Calu3 (cell line): ENCODE measurements at regions not wholly inside any gene's neighbourhood (a gene's known extent, or its start where the extent isn't known, plus 50 kb on each side); places are given as distances from the start of the nearest gene placed in this dataset.

Experiments
- BruUV-seq: library from RNA; stranded (reverse); fragments of 400-500 nt; replicated peaks from 2 replicates; lab custom pipeline; 2021; lab: Mats Ljungman, UMichigan
- CTCF ChIA-PET: fragments of 300-600 bp; sonication (Branson Sonifier 250); formaldehyde crosslinking; loops from one replicate; lab custom pipeline; 2022; ENCODE audit warnings: antibody characterized with exemption; lab: Charles Lee
- DNase-seq: peaks from one replicate; pipeline ENCODE4 v3.0.0; 2022
- H3K27ac Mint-ChIP-seq: one replicate; pipeline ENCODE4 v1.8.0; 2022; ENCODE audit warnings: mixed read lengths; ENCODE audit not compliant: unreplicated experiment
- H3K27me3 Mint-ChIP-seq: one replicate; pipeline ENCODE4 v1.8.0; 2022; ENCODE audit warnings: mixed read lengths; ENCODE audit not compliant: unreplicated experiment
- H3K36me3 Mint-ChIP-seq: one replicate; pipeline ENCODE4 v1.8.0; 2022; ENCODE audit warnings: mild to moderate bottlenecking, moderate library complexity, mixed read lengths; ENCODE audit not compliant: insufficient read depth, unreplicated experiment
- H3K4me1 Mint-ChIP-seq: one replicate; pipeline ENCODE4 v1.8.0; 2022; ENCODE audit warnings: mild to moderate bottlenecking, low read depth, mixed read lengths; ENCODE audit not compliant: unreplicated experiment
- H3K4me3 Mint-ChIP-seq: one replicate; pipeline ENCODE4 v1.8.0; 2022; ENCODE audit warnings: mild to moderate bottlenecking, low read depth, moderate library complexity, mixed read lengths; ENCODE audit not compliant: unreplicated experiment
- H3K9me3 Mint-ChIP-seq: one replicate; pipeline ENCODE4 v1.8.0; 2022; ENCODE audit warnings: low read depth, mixed read lengths; ENCODE audit not compliant: unreplicated experiment
- intact Hi-C: fragments of 100-400 bp; cut with micrococcal nuclease; formaldehyde crosslinking; loops from one replicate; pipeline ENCODE4 v1.10.0; 2022; ENCODE audit not compliant: unreplicated experiment
- TF ChIP-seq, protein P1 (sequence below): fragments of 200-600 bp; IDR thresholded peaks from one replicate; pipeline ENCODE4 v1.8.0; 2022; ENCODE audit warnings: antibody characterized with exemption; ENCODE audit not compliant: unreplicated experiment

DNA sequence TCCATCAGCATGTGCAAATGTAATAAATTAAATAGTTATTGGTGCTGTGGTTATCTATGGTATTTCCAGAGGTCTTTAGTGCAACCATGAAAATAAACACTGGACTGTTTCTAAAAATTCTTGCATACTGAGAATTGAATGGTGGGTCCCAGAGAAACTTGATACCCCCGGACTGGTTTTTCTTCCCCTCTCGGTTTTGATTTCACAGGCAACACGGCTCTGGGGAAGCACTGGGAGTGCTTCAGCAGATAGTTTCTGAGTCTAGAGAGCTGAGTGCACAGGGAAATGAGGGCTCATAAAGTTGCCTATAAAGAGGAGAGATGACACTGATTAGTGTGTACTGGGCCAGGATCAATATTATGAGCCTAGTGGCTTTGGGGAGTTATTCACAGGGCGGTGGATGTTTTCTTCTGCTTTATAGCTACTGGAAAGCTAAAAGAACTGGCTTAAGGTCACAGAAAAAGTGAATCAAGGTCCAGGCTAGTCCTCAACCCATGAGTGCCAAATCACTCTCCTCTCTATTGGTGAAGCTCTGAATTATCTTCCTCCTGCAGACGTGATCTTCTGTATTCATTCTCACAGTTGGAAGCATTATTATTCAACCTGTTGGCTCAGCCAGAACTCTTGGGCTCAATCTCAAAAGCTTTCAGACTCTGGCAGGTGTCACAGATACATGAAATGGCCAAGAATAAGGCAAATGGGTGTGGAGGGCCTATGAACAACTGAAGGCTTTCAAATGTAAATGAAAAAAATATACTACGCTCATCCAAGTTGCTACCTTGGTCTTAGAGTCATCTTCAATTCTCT, 170.2 kb upstream of the HMHB1 start:
- DNase-seq, result no peak
- H3K9me3 Mint-ChIP-seq, result peaks cover 3% of the 10 kb centered on the region
- no peak overlapping the region for H3K4me3 Mint-ChIP-seq
- H3K36me3 Mint-ChIP-seq, result no peaks in the 10 kb centered on the region
- no peaks in the 10 kb centered on the region for H3K27me3 Mint-ChIP-seq
- H3K27ac Mint-ChIP-seq, result no peak overlapping the region
- CTCF ChIA-PET, result interaction anchor here (0.6 to 1.0 kb wide), 2 partner anchors 10 to 61 kb away, joined by 3 read pairs; no protein-coding TSS in a partner anchor
- intact Hi-C loops, result no loop called here
- BruUV-seq, result no TSS peak
- TF ChIP-seq, protein P1, sequence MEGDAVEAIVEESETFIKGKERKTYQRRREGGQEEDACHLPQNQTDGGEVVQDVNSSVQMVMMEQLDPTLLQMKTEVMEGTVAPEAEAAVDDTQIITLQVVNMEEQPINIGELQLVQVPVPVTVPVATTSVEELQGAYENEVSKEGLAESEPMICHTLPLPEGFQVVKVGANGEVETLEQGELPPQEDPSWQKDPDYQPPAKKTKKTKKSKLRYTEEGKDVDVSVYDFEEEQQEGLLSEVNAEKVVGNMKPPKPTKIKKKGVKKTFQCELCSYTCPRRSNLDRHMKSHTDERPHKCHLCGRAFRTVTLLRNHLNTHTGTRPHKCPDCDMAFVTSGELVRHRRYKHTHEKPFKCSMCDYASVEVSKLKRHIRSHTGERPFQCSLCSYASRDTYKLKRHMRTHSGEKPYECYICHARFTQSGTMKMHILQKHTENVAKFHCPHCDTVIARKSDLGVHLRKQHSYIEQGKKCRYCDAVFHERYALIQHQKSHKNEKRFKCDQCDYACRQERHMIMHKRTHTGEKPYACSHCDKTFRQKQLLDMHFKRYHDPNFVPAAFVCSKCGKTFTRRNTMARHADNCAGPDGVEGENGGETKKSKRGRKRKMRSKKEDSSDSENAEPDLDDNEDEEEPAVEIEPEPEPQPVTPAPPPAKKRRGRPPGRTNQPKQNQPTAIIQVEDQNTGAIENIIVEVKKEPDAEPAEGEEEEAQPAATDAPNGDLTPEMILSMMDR, result no peak
- H3K4me1 Mint-ChIP-seq, result peaks cover 36% of the 10 kb centered on the region

DNA sequence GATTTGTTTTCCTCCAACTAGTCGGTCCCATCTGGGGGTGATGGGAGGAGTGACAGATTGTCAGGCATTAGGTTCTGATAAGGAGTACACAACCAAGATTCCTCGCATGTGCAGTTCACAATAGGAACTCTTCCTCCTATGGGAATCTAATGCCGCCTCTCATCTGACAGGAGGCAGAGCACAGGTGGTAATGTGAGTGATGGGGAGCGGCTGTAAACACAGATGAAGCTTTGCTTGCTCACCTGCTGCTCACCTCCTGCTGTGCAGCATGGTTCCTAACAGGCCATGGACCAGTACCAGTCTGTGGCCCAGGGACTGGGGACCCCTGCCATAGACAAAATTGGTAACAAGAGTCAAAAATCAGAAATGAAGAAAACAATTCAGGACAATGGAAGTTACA, 173.3 kb upstream of the HMHB1 start:
- TF ChIP-seq, protein P1, result no peak
- no peak overlapping the region for H3K4me3 Mint-ChIP-seq
- no TSS peak for BruUV-seq
- no peaks in the 10 kb centered on the region for H3K27me3 Mint-ChIP-seq
- no peak for DNase-seq
- no peaks in the 10 kb centered on the region for H3K36me3 Mint-ChIP-seq
- H3K27ac Mint-ChIP-seq, result no peak overlapping the region
- H3K9me3 Mint-ChIP-seq, result peaks cover 3% of the 10 kb centered on the region
- H3K4me1 Mint-ChIP-seq, result peaks cover 67% of the 10 kb centered on the region
- intact Hi-C loops, result loop anchor here (5.0 to 10.0 kb wide), 2 partner anchors 131 to 186 kb away; no protein-coding TSS in a partner anchor
- CTCF ChIA-PET, result no interaction called here

DNA sequence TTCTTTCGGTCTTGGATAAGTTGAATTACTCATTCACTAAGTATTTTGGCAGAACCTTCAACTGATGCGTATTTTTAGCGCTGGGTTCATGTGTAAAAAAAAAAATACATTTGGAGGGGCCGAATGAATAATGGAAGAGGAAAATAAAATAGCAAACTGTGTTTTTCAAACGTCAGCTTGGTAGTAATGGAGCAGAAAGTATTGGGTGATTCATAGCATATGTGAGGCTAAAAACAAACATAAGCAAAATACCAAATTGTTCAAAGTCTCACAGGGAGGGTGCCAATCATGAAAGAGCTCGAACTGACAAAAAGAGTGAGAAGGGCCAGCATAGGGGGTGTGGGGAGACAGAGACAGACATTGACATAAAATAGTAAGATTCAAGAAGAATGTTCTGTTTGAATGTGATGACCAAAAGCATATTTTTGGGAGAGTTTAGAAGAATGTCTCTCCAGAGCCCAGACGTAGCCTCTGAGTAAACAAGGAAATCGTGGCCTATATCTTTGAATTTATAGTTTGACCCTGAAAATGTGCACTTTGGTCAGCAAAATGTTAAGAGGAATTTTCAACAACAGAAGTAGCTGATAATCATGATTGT, 174.9 kb upstream of the HMHB1 start:
- CTCF ChIA-PET, result interaction anchor here (0.8 to 1.0 kb wide), 2 partner anchors 8 to 9 kb away, joined by 4 to 5 read pairs; no protein-coding TSS in a partner anchor
- no peak overlapping the region for H3K27ac Mint-ChIP-seq
- DNase-seq, result no peak
- intact Hi-C loops, result loop anchor here (5.0 to 10.0 kb wide), 2 partner anchors 130 to 188 kb away; no protein-coding TSS in a partner anchor
- BruUV-seq, result no TSS peak
- no peaks in the 10 kb centered on the region for H3K27me3 Mint-ChIP-seq
- H3K9me3 Mint-ChIP-seq, result no peaks in the 10 kb centered on the region
- peaks cover 71% of the 10 kb centered on the region for H3K4me1 Mint-ChIP-seq
- H3K4me3 Mint-ChIP-seq, result no peak overlapping the region
- H3K36me3 Mint-ChIP-seq, result no peaks in the 10 kb centered on the region
- TF ChIP-seq, protein P1, result no peak

DNA sequence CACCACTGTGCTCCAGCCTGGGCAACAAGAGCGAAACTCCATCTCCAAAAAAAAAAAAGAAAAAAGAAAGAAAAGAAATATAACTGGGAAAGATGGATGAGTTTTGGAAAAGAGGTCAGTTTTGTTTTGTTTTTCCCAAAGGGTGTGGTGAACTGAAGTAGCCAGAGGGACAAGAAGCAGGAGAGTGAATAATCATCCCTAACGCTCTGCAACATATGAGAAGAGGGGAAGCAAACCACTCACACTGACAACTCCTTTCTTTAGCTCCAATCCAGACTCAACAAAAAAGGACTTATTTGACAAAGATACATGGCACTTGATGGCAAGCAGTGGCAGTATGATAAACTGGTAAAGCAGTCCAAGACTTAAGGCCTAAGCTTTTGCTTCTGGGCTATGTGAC, 176.1 kb upstream of the HMHB1 start:
- DNase-seq, result no peak
- TF ChIP-seq, protein P1, result no peak
- BruUV-seq, result no TSS peak
- Mint-ChIP-seq H3K36me3 (no peaks in the 10 kb centered on the region), H3K9me3 (no peaks in the 10 kb centered on the region), H3K4me1 (peaks cover 65% of the 10 kb centered on the region), H3K4me3 (no peak overlapping the region), H3K27ac (no peak overlapping the region), H3K27me3 (no peaks in the 10 kb centered on the region)
- CTCF ChIA-PET, result interaction anchor here (0.5 kb wide), 1 partner anchor 23 kb away, joined by 3 read pairs; no protein-coding TSS in a partner anchor
- intact Hi-C loops, result loop anchor here (5.0 to 10.0 kb wide), 2 partner anchors 129 to 189 kb away; no protein-coding TSS in a partner anchor
